IgD-negative memory B cell (primary cell): ENCODE measurements at regions not wholly inside any gene's neighbourhood (a gene's known extent, or its start where the extent isn't known, plus 50 kb on each side); places are given as distances from the start of the nearest gene placed in this dataset.
A peak's percentile ranks its signal among the peaks of the same experiment; 100 is the strongest.
"Not testable (repeated sequence)": the region's sequence is repeated elsewhere in the genome, so short reads cannot be mapped to it uniquely, and the experiment has no call there.

Experiments
- H3K27ac Mint-ChIP-seq, 3 donors: one replicate each; pipeline ENCODE4 v1.8.0; 2020 to 2022; ENCODE audit warnings: mild to moderate bottlenecking in 3 of 3, mixed read lengths in 3 of 3, moderate library complexity in 1 of 3
- H3K27me3 Mint-ChIP-seq: one replicate; pipeline ENCODE4 v1.8.0; 2021; ENCODE audit warnings: mixed read lengths
- H3K36me3 Mint-ChIP-seq: one replicate; pipeline ENCODE4 v1.8.0; 2020; ENCODE audit warnings: mild to moderate bottlenecking, mixed read lengths
- H3K4me1 Mint-ChIP-seq, 3 donors: one replicate each; pipeline ENCODE4 v1.8.0; 2020 to 2022; ENCODE audit warnings: mixed read lengths in 3 of 3, mild to moderate bottlenecking in 1 of 3
- H3K4me3 Mint-ChIP-seq, 4 donors: one replicate each; pipeline ENCODE4 v1.8.0; 2020 to 2022; ENCODE audit warnings: mild to moderate bottlenecking in 4 of 4, mixed read lengths in 4 of 4, moderate library complexity in 3 of 4
- H3K9me3 Mint-ChIP-seq, 3 donors: one replicate each; pipeline ENCODE4 v1.8.0; 2020 to 2021; ENCODE audit warnings: mixed read lengths in 3 of 3, mild to moderate bottlenecking in 1 of 3

- Mint-ChIP-seq H3K4me1 (no peaks in the 10 kb centered on the region), H3K27me3 (peaks cover 12% of the 10 kb centered on the region), H3K27ac (no peak overlapping the region), H3K4me3 (no peak overlapping the region), H3K9me3 (no peaks in the 10 kb centered on the region), H3K36me3 (no peaks in the 10 kb centered on the region)
Measured at GRCh38 chr21:33140288-33140687, 70.3 kb downstream of the OLIG1 start.

GRCh38 chr21:33146467-33146866 is 76.5 kb downstream of the OLIG1 start:
- Mint-ChIP-seq H3K4me3 (no peak overlapping the region), H3K4me1 (no peaks in the 10 kb centered on the region), H3K27me3 (peaks cover 33% of the 10 kb centered on the region), H3K36me3 (peaks cover 3% of the 10 kb centered on the region), H3K27ac (no peak overlapping the region), H3K9me3 (no peaks in the 10 kb centered on the region)

- Mint-ChIP-seq H3K4me3 (peak overlapping the region in 1 of 4 donors; percentile 69), H3K4me1 (peaks cover 0 to 6% (median 5%) of the 10 kb centered on the region in 3 donors), H3K9me3 (no peaks in the 10 kb centered on the region), H3K27ac (no peak overlapping the region), H3K27me3 (peaks cover 43% of the 10 kb centered on the region), H3K36me3 (peaks cover 3% of the 10 kb centered on the region)
Measured at GRCh38 chr21:33149181-33149580, 79.2 kb downstream of the OLIG1 start.

- not testable (repeated sequence) for H3K4me3 Mint-ChIP-seq, H3K4me1 Mint-ChIP-seq, H3K9me3 Mint-ChIP-seq, H3K27ac Mint-ChIP-seq, H3K36me3 Mint-ChIP-seq
- H3K27me3 Mint-ChIP-seq = peaks cover 41% of the 10 kb centered on the region
Measured at GRCh38 chr21:33150968-33151367, 78.8 kb upstream of the IFNAR2 start.

GRCh38 chr21:33151941-33152731 is 77.6 kb upstream of the IFNAR2 start:
- Mint-ChIP-seq H3K4me1 (peaks cover 0 to 6% (median 5%) of the 10 kb centered on the region in 3 donors), H3K9me3 (no peaks in the 10 kb centered on the region), H3K27ac (no peak overlapping the region), H3K36me3 (no peaks in the 10 kb centered on the region), H3K4me3 (no peak overlapping the region), H3K27me3 (peaks cover 37% of the 10 kb centered on the region)

- Mint-ChIP-seq H3K36me3 (no peaks in the 10 kb centered on the region), H3K4me3 (no peak overlapping the region), H3K27me3 (peaks cover 36% of the 10 kb centered on the region), H3K9me3 (no peaks in the 10 kb centered on the region), H3K4me1 (peaks cover 0 to 6% (median 5%) of the 10 kb centered on the region in 3 donors), H3K27ac (peak overlapping the region in 1 of 3 donors; percentile 60)
Measured at GRCh38 chr21:33152732-33153130, 77.0 kb upstream of the IFNAR2 start.

GRCh38 chr21:33155005-33155404 is 74.7 kb upstream of the IFNAR2 start:
- no peak overlapping the region for H3K4me3 Mint-ChIP-seq

GRCh38 chr21:33155422-33155821 is 74.3 kb upstream of the IFNAR2 start:
- Mint-ChIP-seq H3K27ac (no peak overlapping the region), H3K27me3 (peaks cover 43% of the 10 kb centered on the region), H3K4me3 (no peak overlapping the region)

More at GRCh38 chr21:33155005-33155404, 74.7 kb upstream of the IFNAR2 start:
- Mint-ChIP-seq H3K4me1 (peaks cover 0 to 6% (median 5%) of the 10 kb centered on the region in 3 donors), H3K9me3 (peaks cover 3 to 15% (median 6%) of the 10 kb centered on the region in 3 donors), H3K36me3 (no peaks in the 10 kb centered on the region), H3K27me3 (peaks cover 43% of the 10 kb centered on the region), H3K27ac (no peak overlapping the region)

GRCh38 chr21:33157303-33157702 is 72.4 kb upstream of the IFNAR2 start:
- no peak overlapping the region for H3K4me3 Mint-ChIP-seq
- H3K27ac Mint-ChIP-seq = no peak overlapping the region
- H3K27me3 Mint-ChIP-seq = peaks cover 30% of the 10 kb centered on the region
- H3K4me1 Mint-ChIP-seq = peaks cover 0 to under 1% (median 0%) of the 10 kb centered on the region in 3 donors
- no peaks in the 10 kb centered on the region for H3K36me3 Mint-ChIP-seq
- peaks cover 3 to 15% (median 6%) of the 10 kb centered on the region in 3 donors for H3K9me3 Mint-ChIP-seq

More at GRCh38 chr21:33155422-33155821, 74.3 kb upstream of the IFNAR2 start:
- H3K9me3 Mint-ChIP-seq = peaks cover 3 to 15% (median 6%) of the 10 kb centered on the region in 3 donors
- peaks cover 0 to 6% (median 5%) of the 10 kb centered on the region in 3 donors for H3K4me1 Mint-ChIP-seq
- H3K36me3 Mint-ChIP-seq = no peaks in the 10 kb centered on the region

- Mint-ChIP-seq H3K4me3 (no peak overlapping the region), H3K27me3 (peaks cover 21% of the 10 kb centered on the region), H3K4me1 (no peaks in the 10 kb centered on the region), H3K36me3 (no peaks in the 10 kb centered on the region), H3K27ac (no peak overlapping the region), H3K9me3 (peaks cover 3 to 15% (median 6%) of the 10 kb centered on the region in 3 donors)
Measured at GRCh38 chr21:33158654-33159053, 71.1 kb upstream of the IFNAR2 start.

GRCh38 chr21:33162436-33162951 is 67.2 kb upstream of the IFNAR2 start:
- Mint-ChIP-seq H3K4me1 (no peaks in the 10 kb centered on the region), H3K4me3 (no peak overlapping the region), H3K9me3 (peaks cover 6 to 15% (median 6%) of the 10 kb centered on the region in 3 donors), H3K27me3 (peaks cover 23% of the 10 kb centered on the region), H3K27ac (no peak overlapping the region), H3K36me3 (no peaks in the 10 kb centered on the region)

GRCh38 chr21:33168886-33169285 is 60.9 kb upstream of the IFNAR2 start:
- peaks cover 1 to 3% (median 3%) of the 10 kb centered on the region in 3 donors for H3K9me3 Mint-ChIP-seq
- H3K27ac Mint-ChIP-seq = peak overlapping the region in 1 of 3 donors; percentile 4
- H3K36me3 Mint-ChIP-seq = peaks cover 3% of the 10 kb centered on the region
- H3K4me1 Mint-ChIP-seq = peaks cover 0 to 10% (median 8%) of the 10 kb centered on the region in 3 donors
- H3K27me3 Mint-ChIP-seq = peaks cover 28% of the 10 kb centered on the region
- H3K4me3 Mint-ChIP-seq = peak overlapping the region in 1 of 4 donors; percentile 31

- peaks cover 0 to 10% (median 8%) of the 10 kb centered on the region in 3 donors for H3K4me1 Mint-ChIP-seq
- H3K4me3 Mint-ChIP-seq = peak overlapping the region in 3 of 4 donors; percentile 31 to 58 (median 53)
- H3K27ac Mint-ChIP-seq = peak overlapping the region in 1 of 3 donors; percentile 4
- H3K27me3 Mint-ChIP-seq = peaks cover 30% of the 10 kb centered on the region
- H3K9me3 Mint-ChIP-seq = peaks cover 1 to 3% (median 2%) of the 10 kb centered on the region in 3 donors
- peaks cover 3% of the 10 kb centered on the region for H3K36me3 Mint-ChIP-seq
Measured at GRCh38 chr21:33169359-33169758, 60.4 kb upstream of the IFNAR2 start.

- peaks cover 3% of the 10 kb centered on the region for H3K36me3 Mint-ChIP-seq
- H3K4me1 Mint-ChIP-seq = peaks cover 0 to 10% (median 8%) of the 10 kb centered on the region in 3 donors
- no peak overlapping the region for H3K27ac Mint-ChIP-seq
- peaks cover 0 to 3% (median 1%) of the 10 kb centered on the region in 3 donors for H3K9me3 Mint-ChIP-seq
- H3K4me3 Mint-ChIP-seq = no peak overlapping the region
- peaks cover 29% of the 10 kb centered on the region for H3K27me3 Mint-ChIP-seq
Measured at GRCh38 chr21:33171616-33172169, 58.0 kb upstream of the IFNAR2 start.

- Mint-ChIP-seq H3K27me3 (peaks cover 17% of the 10 kb centered on the region), H3K36me3 (peaks cover 2% of the 10 kb centered on the region), H3K4me1 (peaks cover 0 to 3% (median 0%) of the 10 kb centered on the region in 3 donors), H3K9me3 (no peaks in the 10 kb centered on the region), H3K4me3 (no peak overlapping the region), H3K27ac (no peak overlapping the region)
Measured at GRCh38 chr21:33174756-33175155, 55.0 kb upstream of the IFNAR2 start.
